ENCODE measurements at regions not wholly inside any gene's neighbourhood (a gene's known extent, or its start where the extent isn't known, plus 50 kb on each side); places are given as distances from the start of the nearest gene placed in this dataset.

GRCh38 chr2:207316484-207316883 lies 150.7 kb upstream of the KLF7 start:
- H3K27ac Mint-ChIP-seq, result no peak overlapping the region
- peaks cover 20% of the 10 kb centered on the region for H3K27me3 Mint-ChIP-seq
- TF ChIP-seq, protein P1, sequence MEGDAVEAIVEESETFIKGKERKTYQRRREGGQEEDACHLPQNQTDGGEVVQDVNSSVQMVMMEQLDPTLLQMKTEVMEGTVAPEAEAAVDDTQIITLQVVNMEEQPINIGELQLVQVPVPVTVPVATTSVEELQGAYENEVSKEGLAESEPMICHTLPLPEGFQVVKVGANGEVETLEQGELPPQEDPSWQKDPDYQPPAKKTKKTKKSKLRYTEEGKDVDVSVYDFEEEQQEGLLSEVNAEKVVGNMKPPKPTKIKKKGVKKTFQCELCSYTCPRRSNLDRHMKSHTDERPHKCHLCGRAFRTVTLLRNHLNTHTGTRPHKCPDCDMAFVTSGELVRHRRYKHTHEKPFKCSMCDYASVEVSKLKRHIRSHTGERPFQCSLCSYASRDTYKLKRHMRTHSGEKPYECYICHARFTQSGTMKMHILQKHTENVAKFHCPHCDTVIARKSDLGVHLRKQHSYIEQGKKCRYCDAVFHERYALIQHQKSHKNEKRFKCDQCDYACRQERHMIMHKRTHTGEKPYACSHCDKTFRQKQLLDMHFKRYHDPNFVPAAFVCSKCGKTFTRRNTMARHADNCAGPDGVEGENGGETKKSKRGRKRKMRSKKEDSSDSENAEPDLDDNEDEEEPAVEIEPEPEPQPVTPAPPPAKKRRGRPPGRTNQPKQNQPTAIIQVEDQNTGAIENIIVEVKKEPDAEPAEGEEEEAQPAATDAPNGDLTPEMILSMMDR (IDR thresholded peaks at IDR 0.05; ENCODE audit: unreplicated experiment), result no peak
- no peaks in the 10 kb centered on the region for H3K9me3 Mint-ChIP-seq (ENCODE audit: low read depth)
- no peak for DNase-seq (ENCODE audit: low spot score, unreplicated experiment)
- H3K4me3 Mint-ChIP-seq (ENCODE audit: low read depth), result no peak overlapping the region
- H3K4me1 Mint-ChIP-seq (ENCODE audit: low read depth), result peaks cover 2% of the 10 kb centered on the region
- H3K36me3 Mint-ChIP-seq (ENCODE audit: insufficient read depth), result no peaks in the 10 kb centered on the region

GRCh38 chr2:207316906-207317305 lies 151.2 kb upstream of the KLF7 start:
- TF ChIP-seq, protein P1 (IDR thresholded peaks at IDR 0.05; ENCODE audit: unreplicated experiment), result no peak
- Mint-ChIP-seq H3K27ac (no peak overlapping the region), H3K36me3 (ENCODE audit: insufficient read depth) (no peaks in the 10 kb centered on the region), H3K27me3 (peaks cover 24% of the 10 kb centered on the region), H3K9me3 (ENCODE audit: low read depth) (no peaks in the 10 kb centered on the region), H3K4me1 (ENCODE audit: low read depth) (peaks cover 2% of the 10 kb centered on the region), H3K4me3 (ENCODE audit: low read depth) (no peak overlapping the region)
- DNase-seq (ENCODE audit: low spot score, unreplicated experiment), result no peak

GRCh38 chr2:207317378-207317984 lies 151.7 kb upstream of the KLF7 start:
- DNase-seq (ENCODE audit: low spot score, unreplicated experiment), result no peak
- H3K4me3 Mint-ChIP-seq (ENCODE audit: low read depth), result no peak overlapping the region
- no peaks in the 10 kb centered on the region for H3K9me3 Mint-ChIP-seq (ENCODE audit: low read depth)
- H3K27ac Mint-ChIP-seq, result no peak overlapping the region
- TF ChIP-seq, protein P1 (IDR thresholded peaks at IDR 0.05; ENCODE audit: unreplicated experiment), result no peak
- H3K36me3 Mint-ChIP-seq (ENCODE audit: insufficient read depth), result no peaks in the 10 kb centered on the region
- H3K4me1 Mint-ChIP-seq (ENCODE audit: low read depth), result peaks cover 2% of the 10 kb centered on the region
- H3K27me3 Mint-ChIP-seq, result peaks cover 27% of the 10 kb centered on the region

GRCh38 chr2:207318181-207318628 lies 152.5 kb upstream of the KLF7 start:
- no peak for DNase-seq (ENCODE audit: low spot score, unreplicated experiment)
- no peaks in the 10 kb centered on the region for H3K36me3 Mint-ChIP-seq (ENCODE audit: insufficient read depth)
- H3K4me1 Mint-ChIP-seq (ENCODE audit: low read depth), result peaks cover 2% of the 10 kb centered on the region
- no peak overlapping the region for H3K27ac Mint-ChIP-seq
- no peak overlapping the region for H3K4me3 Mint-ChIP-seq (ENCODE audit: low read depth)
- no peaks in the 10 kb centered on the region for H3K9me3 Mint-ChIP-seq (ENCODE audit: low read depth)
- TF ChIP-seq, protein P1 (IDR thresholded peaks at IDR 0.05; ENCODE audit: unreplicated experiment), result no peak
- peaks cover 21% of the 10 kb centered on the region for H3K27me3 Mint-ChIP-seq

DNA sequence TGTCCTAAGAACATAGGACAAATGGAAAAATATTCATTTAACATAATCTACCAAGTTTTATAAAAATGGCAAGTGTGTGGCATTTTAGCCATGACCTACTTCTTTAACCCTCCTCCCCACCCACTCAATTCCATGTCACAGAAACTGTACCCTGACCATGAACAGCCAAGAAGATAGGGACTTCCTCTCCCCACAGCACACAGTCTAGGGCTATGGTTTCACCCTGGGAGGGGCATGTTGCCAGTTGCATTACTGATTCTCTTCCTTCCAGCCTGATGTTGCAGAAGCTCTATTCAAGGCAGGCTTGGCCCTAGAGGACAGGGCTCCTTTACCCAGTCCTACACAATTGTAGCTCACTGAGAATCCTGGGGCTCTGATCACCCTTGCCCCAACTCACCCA lies 153.6 kb upstream of the KLF7 start:
- peaks cover 2% of the 10 kb centered on the region for H3K4me1 Mint-ChIP-seq (ENCODE audit: low read depth)
- H3K4me3 Mint-ChIP-seq (ENCODE audit: low read depth), result no peak overlapping the region
- no peaks in the 10 kb centered on the region for H3K9me3 Mint-ChIP-seq (ENCODE audit: low read depth)
- TF ChIP-seq, protein P1 (IDR thresholded peaks at IDR 0.05; ENCODE audit: unreplicated experiment), result no peak
- H3K27me3 Mint-ChIP-seq, result peaks cover 29% of the 10 kb centered on the region
- H3K27ac Mint-ChIP-seq, result no peak overlapping the region
- no peak for DNase-seq (ENCODE audit: low spot score, unreplicated experiment)
- no peaks in the 10 kb centered on the region for H3K36me3 Mint-ChIP-seq (ENCODE audit: insufficient read depth)
